Erythroblast (primary cell): ENCODE measurements at regions not wholly inside any gene's neighbourhood (a gene's known extent, or its start where the extent isn't known, plus 50 kb on each side); places are given as distances from the start of the nearest gene placed in this dataset.

Experiments
- GATA1 ChIP-seq: IDR thresholded peaks from 2 replicates; pipeline ENCODE4 v1.6.1; 2011; ENCODE audit warnings: low read depth, mild to moderate bottlenecking, control low read depth, low read length, moderate library complexity
- POLR2A ChIP-seq: IDR thresholded peaks from 2 replicates; pipeline ENCODE4 v1.6.1; 2011; ENCODE audit warnings: mild to moderate bottlenecking, low read length

DNA sequence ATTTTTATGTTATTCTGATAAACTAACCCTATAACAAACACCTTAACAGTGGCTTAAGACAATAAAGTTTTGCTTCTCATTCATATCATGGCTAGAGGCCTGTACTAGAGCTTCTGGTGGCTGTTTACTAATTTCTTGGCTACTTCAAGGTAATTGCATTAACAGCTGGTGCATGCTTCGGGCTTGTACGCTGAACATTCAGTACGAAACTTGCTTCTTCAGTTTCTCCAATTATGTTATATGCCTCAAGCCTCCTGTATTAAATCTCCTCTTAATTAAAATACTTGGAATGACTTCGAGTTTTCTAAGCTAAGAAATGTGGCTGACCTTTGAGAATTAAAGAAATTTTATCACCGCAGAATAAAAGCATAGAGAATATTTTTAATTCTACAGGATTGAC is 138.9 kb upstream of the TRAM1L1 start:
- TF ChIP-seq POLR2A (no peak), GATA1 (no peak)
